Gastroesophageal sphincter (tissue), 4 donors: ENCODE measurements at regions not wholly inside any gene's neighbourhood (a gene's known extent, or its start where the extent isn't known, plus 50 kb on each side); places are given as distances from the start of the nearest gene placed in this dataset.
"Not testable (repeated sequence)": the region's sequence is repeated elsewhere in the genome, so short reads cannot be mapped to it uniquely, and the experiment has no call there.

ENCODE experiments used
- ATAC-seq: fragments of 150-250 bp; one replicate; pipeline ENCODE4 v1.9.1; 2016; ENCODE audit warnings: mild to moderate bottlenecking, moderate library complexity
- H3K27ac ChIP-seq, 4 donors: fragments of 200-600 bp; sonication (generic) in 3 of 4; 1 replicate in 3 of 4; 2 replicates in 1 of 4; pipeline ENCODE4 v1.5.1; 2016 to 2019
- H3K27me3 ChIP-seq: fragments of 200-600 bp; sonication (generic); one replicate; pipeline ENCODE4 v1.5.1; 2019
- H3K36me3 ChIP-seq, 2 donors: fragments of 200-600 bp; sonication (generic); one replicate each; pipeline ENCODE4 v1.5.1; 2019; ENCODE audit warnings: control low read depth in 1 of 2
- H3K4me1 ChIP-seq, 3 donors: fragments of 200-600 bp; sonication (generic); 1 replicate in 2 of 3; 2 replicates in 1 of 3; pipeline ENCODE4 v1.5.1; 2016 to 2019; ENCODE audit warnings: control low read depth in 2 of 3
- H3K4me3 ChIP-seq, 2 donors: fragments of 200-600 bp; sonication (generic); one replicate each; pipeline ENCODE4 v1.5.1; 2019; ENCODE audit warnings: mild to moderate bottlenecking in 1 of 2, moderate library complexity in 1 of 2
- H3K9me3 ChIP-seq, 3 donors: fragments of 200-600 bp; sonication (generic); one replicate each; pipeline ENCODE4 v1.5.1; 2017 to 2019; ENCODE audit warnings: control low read depth in 2 of 3
- EP300 ChIP-seq: sonication (generic); formaldehyde crosslinking; IDR thresholded peaks from one replicate; pipeline ENCODE4 v1.6.1; 2017; ENCODE audit warnings: antibody characterized with exemption, mild to moderate bottlenecking
- POLR2A ChIP-seq, 2 donors: fragments of 450-650 bp; IDR thresholded peaks; one replicate each; pipeline ENCODE4 v1.6.1; 2017; ENCODE audit warnings: antibody characterized with exemption in 2 of 2, mild to moderate bottlenecking in 2 of 2, moderate library complexity in 1 of 2
- POLR2AphosphoS5 ChIP-seq: sonication (generic); formaldehyde crosslinking; IDR thresholded peaks from one replicate; pipeline ENCODE4 v1.6.1; 2017; ENCODE audit warnings: antibody characterized with exemption
- WGBS, 2 donors: methylation state at CpG; one replicate each; pipeline ENCODE4 v1.1.5; 2018; ENCODE audit warnings: low coverage in 1 of 2; 5-methylcytosine and 5-hydroxymethylcytosine counted together
- TF ChIP-seq, protein P1 (sequence below), 4 experiments: fragments of 200-600 bp in 2 of 4; fragments of 450-650 bp in 2 of 4; sonication (generic) in 1 of 4; IDR thresholded peaks; one replicate each; pipeline ENCODE4 v1.5.1; 2017 to 2019; ENCODE audit warnings: antibody characterized with exemption in 4 of 4, mild to moderate bottlenecking in 2 of 4, moderate library complexity in 2 of 4

GRCh38 chr7:51823437-51823836, 506.8 kb upstream of the COBL start:
- no peak overlapping the region for H3K4me3 ChIP-seq
- peaks cover 0 to 3% (median 0%) of the 10 kb centered on the region in 3 donors for H3K9me3 ChIP-seq
- ATAC-seq: no peak
- H3K4me1 ChIP-seq: no peaks in the 10 kb centered on the region
- no peak for TF ChIP-seq POLR2AphosphoS5
- TF ChIP-seq EP300: no peak
- TF ChIP-seq POLR2A (IDR thresholded peaks at IDR 0.05): no peak
- TF ChIP-seq, protein P1, sequence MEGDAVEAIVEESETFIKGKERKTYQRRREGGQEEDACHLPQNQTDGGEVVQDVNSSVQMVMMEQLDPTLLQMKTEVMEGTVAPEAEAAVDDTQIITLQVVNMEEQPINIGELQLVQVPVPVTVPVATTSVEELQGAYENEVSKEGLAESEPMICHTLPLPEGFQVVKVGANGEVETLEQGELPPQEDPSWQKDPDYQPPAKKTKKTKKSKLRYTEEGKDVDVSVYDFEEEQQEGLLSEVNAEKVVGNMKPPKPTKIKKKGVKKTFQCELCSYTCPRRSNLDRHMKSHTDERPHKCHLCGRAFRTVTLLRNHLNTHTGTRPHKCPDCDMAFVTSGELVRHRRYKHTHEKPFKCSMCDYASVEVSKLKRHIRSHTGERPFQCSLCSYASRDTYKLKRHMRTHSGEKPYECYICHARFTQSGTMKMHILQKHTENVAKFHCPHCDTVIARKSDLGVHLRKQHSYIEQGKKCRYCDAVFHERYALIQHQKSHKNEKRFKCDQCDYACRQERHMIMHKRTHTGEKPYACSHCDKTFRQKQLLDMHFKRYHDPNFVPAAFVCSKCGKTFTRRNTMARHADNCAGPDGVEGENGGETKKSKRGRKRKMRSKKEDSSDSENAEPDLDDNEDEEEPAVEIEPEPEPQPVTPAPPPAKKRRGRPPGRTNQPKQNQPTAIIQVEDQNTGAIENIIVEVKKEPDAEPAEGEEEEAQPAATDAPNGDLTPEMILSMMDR (IDR thresholded peaks at IDR 0.05): no peak
- no peak overlapping the region for H3K27ac ChIP-seq
- 73 to 100% methylated on average over 1 to 3 of the region's 3 CpGs for WGBS, 2 donors
- H3K36me3 ChIP-seq: no peaks in the 10 kb centered on the region
- H3K27me3 ChIP-seq: no peaks in the 10 kb centered on the region

- Histone ChIP-seq H3K27me3 (no peaks in the 10 kb centered on the region), H3K9me3 (peaks cover 0 to 8% (median 0%) of the 10 kb centered on the region in 3 donors), H3K4me3 (no peak overlapping the region), H3K4me1 (no peaks in the 10 kb centered on the region), H3K27ac (no peak overlapping the region), H3K36me3 (no peaks in the 10 kb centered on the region)
- no peak for ATAC-seq
- WGBS, 2 donors: 79 to 96% methylated on average over 3 to 5 of the region's 5 CpGs
- TF ChIP-seq POLR2A (IDR thresholded peaks at IDR 0.05) (no peak), EP300 (no peak), POLR2AphosphoS5 (no peak)
- TF ChIP-seq, protein P1 (IDR thresholded peaks at IDR 0.05): no peak
Measured at GRCh38 chr7:51817694-51818225, 501.2 kb upstream of the COBL start.

GRCh38 chr7:51805783-51806431, 489.3 kb upstream of the COBL start:
- H3K4me3 ChIP-seq, H3K4me1 ChIP-seq, H3K27ac ChIP-seq, H3K9me3 ChIP-seq, H3K36me3 ChIP-seq, H3K27me3 ChIP-seq, ATAC-seq: not testable (repeated sequence)
- 100% methylated on average over 1 of the region's 41 CpGs; no CpG with 5 or more reads in 1 of the 2 donors for WGBS, 2 donors

DNA sequence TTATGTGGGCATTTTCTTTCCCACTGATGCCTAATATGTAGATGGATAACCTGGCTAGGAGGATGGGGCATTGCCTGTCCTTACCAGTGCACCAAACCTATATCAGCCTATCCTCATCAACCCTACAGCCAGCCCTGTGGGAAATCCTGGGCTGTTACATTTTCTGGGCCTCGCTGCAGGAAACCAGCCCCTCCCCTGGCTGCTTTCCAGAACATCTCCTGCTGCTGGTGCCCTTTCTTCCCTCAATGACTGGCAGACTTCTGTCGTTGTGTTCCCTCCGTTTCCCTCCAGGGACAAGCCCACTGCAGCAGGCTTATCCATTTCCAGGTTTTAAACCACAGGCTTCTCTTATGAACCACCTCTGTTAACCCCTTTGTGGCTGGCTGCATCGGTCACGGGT, 486.1 kb upstream of the COBL start:
- no peak for ATAC-seq
- Histone ChIP-seq H3K36me3 (no peaks in the 10 kb centered on the region), H3K27me3 (no peaks in the 10 kb centered on the region), H3K4me1 (no peaks in the 10 kb centered on the region), H3K9me3 (no peaks in the 10 kb centered on the region), H3K4me3 (no peak overlapping the region), H3K27ac (no peak overlapping the region)
- 0 to 54% methylated on average over 2 to 5 of the region's 5 CpGs for WGBS, 2 donors
- TF ChIP-seq POLR2AphosphoS5: no peak
- TF ChIP-seq, protein P1 (IDR thresholded peaks at IDR 0.05): no peak
- TF ChIP-seq POLR2A (IDR thresholded peaks at IDR 0.05): no peak
- TF ChIP-seq EP300: no peak

DNA sequence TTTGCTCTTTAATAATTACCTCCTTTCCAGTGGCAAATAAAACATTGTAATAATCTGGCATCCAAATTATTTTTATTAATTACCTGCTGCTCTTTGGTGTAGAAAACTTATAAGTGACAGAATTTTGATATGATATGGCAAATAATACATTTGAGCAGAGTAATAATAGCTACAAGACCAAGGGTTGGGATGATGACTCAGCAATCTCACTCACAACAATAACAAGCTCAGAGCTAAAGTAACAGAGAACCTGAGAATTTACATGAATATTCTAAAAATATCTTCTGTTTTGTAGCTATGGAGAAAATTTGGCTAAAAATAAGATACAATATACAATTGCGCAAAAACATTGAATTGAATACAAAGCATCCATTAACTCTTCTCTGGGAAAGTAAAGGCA, 480.8 kb upstream of the COBL start:
- Histone ChIP-seq H3K36me3 (no peaks in the 10 kb centered on the region), H3K4me1 (no peaks in the 10 kb centered on the region), H3K4me3 (no peak overlapping the region), H3K9me3 (peaks cover 0 to 8% (median 0%) of the 10 kb centered on the region in 3 donors), H3K27ac (no peak overlapping the region), H3K27me3 (no peaks in the 10 kb centered on the region)
- TF ChIP-seq EP300: no peak
- no peak for TF ChIP-seq POLR2AphosphoS5
- TF ChIP-seq, protein P1 (IDR thresholded peaks at IDR 0.05): no peak
- TF ChIP-seq POLR2A (IDR thresholded peaks at IDR 0.05): no peak
- no peak for ATAC-seq
- 56 to 73% methylated on average over 1 of the region's 1 CpG for WGBS, 2 donors
